Endothelial cell (in vitro differentiated cells): ENCODE measurements at regions not wholly inside any gene's neighbourhood (a gene's known extent, or its start where the extent isn't known, plus 50 kb on each side); places are given as distances from the start of the nearest gene placed in this dataset.
"Not testable (repeated sequence)": the region's sequence is repeated elsewhere in the genome, so short reads cannot be mapped to it uniquely, and the experiment has no call there.

ENCODE experiments used
- DNase-seq: peaks from one replicate; pipeline ENCODE4 v3.0.0; 2021; ENCODE audit warnings: low spot score
- H3K27ac Mint-ChIP-seq: one replicate; pipeline ENCODE4 v1.8.0; 2021; ENCODE audit warnings: mixed read lengths, inconsistent platforms; ENCODE audit not compliant: unreplicated experiment
- H3K27me3 Mint-ChIP-seq: one replicate; pipeline ENCODE4 v1.8.0; 2021; ENCODE audit warnings: mild to moderate bottlenecking, moderate library complexity, mixed read lengths, inconsistent platforms; ENCODE audit not compliant: unreplicated experiment
- H3K36me3 Mint-ChIP-seq: one replicate; pipeline ENCODE4 v1.8.0; 2021; ENCODE audit warnings: mild to moderate bottlenecking, low read depth, mixed read lengths, inconsistent platforms; ENCODE audit not compliant: unreplicated experiment
- H3K4me1 Mint-ChIP-seq: one replicate; pipeline ENCODE4 v1.8.0; 2021; ENCODE audit warnings: mild to moderate bottlenecking, mixed read lengths, inconsistent platforms; ENCODE audit not compliant: unreplicated experiment
- H3K4me3 Mint-ChIP-seq: one replicate; pipeline ENCODE4 v1.8.0; 2021; ENCODE audit warnings: mild to moderate bottlenecking, mixed read lengths, inconsistent platforms; ENCODE audit not compliant: unreplicated experiment
- H3K9me3 Mint-ChIP-seq: one replicate; pipeline ENCODE4 v1.8.0; 2021; ENCODE audit warnings: mixed read lengths, inconsistent platforms; ENCODE audit not compliant: unreplicated experiment
- CTCF ChIP-seq: fragments of 200-600 bp; sonication (generic); IDR thresholded peaks from one replicate; pipeline ENCODE4 v1.5.0; 2021; ENCODE audit warnings: antibody characterized with exemption; ENCODE audit not compliant: unreplicated experiment

GRCh38 chr11:25252854-25253253, 756.0 kb downstream of the LUZP2 start:
- Mint-ChIP-seq H3K9me3 (no peaks in the 10 kb centered on the region), H3K27me3 (no peaks in the 10 kb centered on the region), H3K4me1 (no peaks in the 10 kb centered on the region), H3K4me3 (no peak overlapping the region), H3K36me3 (no peaks in the 10 kb centered on the region), H3K27ac (no peak overlapping the region)
- DNase-seq = no peak
- no peak for TF ChIP-seq CTCF

- not testable (repeated sequence) for H3K9me3 Mint-ChIP-seq, H3K4me1 Mint-ChIP-seq, H3K4me3 Mint-ChIP-seq, H3K27me3 Mint-ChIP-seq, DNase-seq, H3K36me3 Mint-ChIP-seq, H3K27ac Mint-ChIP-seq
These were observed 767.0 kb downstream of the LUZP2 start for GRCh38 chr11:25263861-25264260.

GRCh38 chr11:25271301-25271700, 774.4 kb downstream of the LUZP2 start:
- DNase-seq = no peak
- Mint-ChIP-seq H3K36me3 (no peaks in the 10 kb centered on the region), H3K9me3 (no peaks in the 10 kb centered on the region), H3K4me1 (no peaks in the 10 kb centered on the region), H3K27ac (no peak overlapping the region), H3K4me3 (no peak overlapping the region), H3K27me3 (no peaks in the 10 kb centered on the region)
- no peak for TF ChIP-seq CTCF

- Mint-ChIP-seq H3K4me1 (no peaks in the 10 kb centered on the region), H3K27me3 (no peaks in the 10 kb centered on the region), H3K27ac (no peak overlapping the region), H3K9me3 (no peaks in the 10 kb centered on the region), H3K4me3 (no peak overlapping the region), H3K36me3 (no peaks in the 10 kb centered on the region)
- no peak for DNase-seq
- peak; percentile 57 for TF ChIP-seq CTCF
These were observed 775.4 kb downstream of the LUZP2 start for GRCh38 chr11:25272214-25272613.

GRCh38 chr11:25280821-25281220, 784.0 kb downstream of the LUZP2 start:
- H3K9me3 Mint-ChIP-seq, DNase-seq, H3K4me3 Mint-ChIP-seq, H3K27ac Mint-ChIP-seq, H3K27me3 Mint-ChIP-seq, H3K36me3 Mint-ChIP-seq, H3K4me1 Mint-ChIP-seq: not testable (repeated sequence)

GRCh38 chr11:25293166-25293565, 796.3 kb downstream of the LUZP2 start:
- H3K36me3 Mint-ChIP-seq = no peaks in the 10 kb centered on the region
- H3K27me3 Mint-ChIP-seq = no peaks in the 10 kb centered on the region
- no peaks in the 10 kb centered on the region for H3K9me3 Mint-ChIP-seq
- no peaks in the 10 kb centered on the region for H3K4me1 Mint-ChIP-seq
- H3K27ac Mint-ChIP-seq = no peak overlapping the region
- TF ChIP-seq CTCF = no peak
- DNase-seq = no peak
- H3K4me3 Mint-ChIP-seq = no peak overlapping the region
